ENCODE measurements at regions not wholly inside any gene's neighbourhood (a gene's known extent, or its start where the extent isn't known, plus 50 kb on each side); places are given as distances from the start of the nearest gene placed in this dataset.

- no peak for DNase-seq (ENCODE audit: low read depth)
Measured at GRCh38 chr17:77307479-77308198, 166.9 kb downstream of the SEC14L1 start.

GRCh38 chr17:77308861-77309726, 168.3 kb downstream of the SEC14L1 start:
- peak; percentile 87 for DNase-seq (ENCODE audit: low read depth)

GRCh38 chr17:77310336-77310735, 169.6 kb downstream of the SEC14L1 start:
- no peak for DNase-seq (ENCODE audit: low read depth)

- DNase-seq (ENCODE audit: low read depth), result no peak
Measured at GRCh38 chr17:77311371-77311981, 170.7 kb downstream of the SEC14L1 start.

DNA sequence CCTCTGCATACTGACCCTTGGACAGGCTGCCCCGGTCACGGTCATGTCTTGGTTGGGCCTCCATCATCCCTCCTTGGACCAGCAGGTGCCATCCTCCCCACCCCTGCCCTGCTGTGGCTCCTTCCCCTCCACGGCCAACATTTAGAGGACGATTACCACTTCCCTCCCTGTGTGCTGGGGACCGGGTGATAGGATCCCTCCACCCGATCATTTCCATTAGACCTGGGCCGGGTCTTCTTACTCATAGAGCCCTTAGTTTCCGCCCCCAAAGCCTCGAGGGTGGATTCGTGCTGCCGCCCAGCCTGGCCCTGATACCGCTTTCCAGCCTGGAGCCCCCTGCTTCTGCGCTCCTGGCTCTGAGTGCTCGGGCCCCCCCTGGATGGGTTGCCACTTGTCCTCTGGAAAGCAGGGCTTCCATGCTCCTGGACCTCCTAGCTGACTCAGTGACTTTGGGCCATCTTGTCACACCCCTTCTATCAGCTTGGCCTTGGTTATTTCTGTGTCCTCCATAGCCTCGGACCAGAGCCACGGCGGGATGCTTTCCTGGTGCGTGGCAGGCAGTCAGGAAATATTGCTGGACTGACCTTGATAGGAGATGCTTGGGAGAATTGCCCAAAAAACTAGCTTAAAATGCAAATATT, 171.4 kb downstream of the SEC14L1 start:
- DNase-seq (ENCODE audit: low read depth), result no peak

- DNase-seq (ENCODE audit: low read depth), result peak; percentile 55
Measured at GRCh38 chr17:77312786-77313599, 172.2 kb downstream of the SEC14L1 start.

DNA sequence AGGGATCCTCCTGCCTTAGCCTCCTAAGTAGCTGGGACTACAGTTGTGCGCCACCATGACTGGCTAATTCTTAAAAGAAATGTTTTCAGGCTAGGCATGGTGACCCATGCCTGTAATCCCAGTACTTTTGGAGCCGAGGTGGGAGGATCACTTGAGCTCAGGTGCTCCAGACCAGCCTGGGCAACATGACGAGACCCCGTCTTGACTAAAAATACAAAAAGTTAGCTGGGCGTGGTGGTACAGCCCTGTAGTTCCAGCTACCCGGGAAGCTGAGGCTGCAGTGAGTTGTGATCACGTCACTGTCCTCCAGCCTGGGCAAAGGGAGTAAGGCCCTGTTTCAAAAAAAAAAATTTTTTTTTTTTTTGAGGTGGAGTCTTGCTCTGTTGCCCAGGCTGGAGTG, 173.1 kb downstream of the SEC14L1 start:
- no peak for DNase-seq (ENCODE audit: low read depth)

- DNase-seq (ENCODE audit: low read depth), result no peak
Measured at GRCh38 chr17:77314601-77315000, 173.8 kb downstream of the SEC14L1 start.

GRCh38 chr17:77315010-77315409, 174.2 kb downstream of the SEC14L1 start:
- DNase-seq (ENCODE audit: low read depth), result no peak

- DNase-seq (ENCODE audit: low read depth), result no peak
Measured at GRCh38 chr17:77315551-77316190, 174.9 kb downstream of the SEC14L1 start.

DNA sequence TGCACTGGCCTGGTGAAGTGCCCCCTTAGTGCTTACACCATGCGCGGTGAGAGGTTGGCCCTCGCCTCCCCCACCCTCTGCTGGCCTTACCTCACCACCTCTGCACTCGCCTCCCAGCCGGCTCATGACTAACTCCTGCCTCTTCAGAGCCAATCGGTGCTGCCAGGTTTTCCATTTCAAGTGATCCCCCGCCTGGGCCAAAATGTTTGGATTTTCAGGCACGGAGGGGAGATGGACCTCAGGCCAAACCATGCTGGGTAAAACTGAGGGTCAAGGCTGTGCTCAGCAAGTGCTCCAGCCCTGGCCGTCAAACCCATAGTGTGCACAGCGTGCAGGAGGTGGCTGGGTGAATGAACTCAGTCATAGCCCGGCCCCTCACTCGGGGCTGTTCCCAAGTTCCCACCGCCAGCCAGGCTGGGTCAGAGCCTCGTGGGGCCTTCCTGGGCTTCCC, 175.4 kb downstream of the SEC14L1 start:
- peak; percentile 26 for DNase-seq (ENCODE audit: low read depth)

DNA sequence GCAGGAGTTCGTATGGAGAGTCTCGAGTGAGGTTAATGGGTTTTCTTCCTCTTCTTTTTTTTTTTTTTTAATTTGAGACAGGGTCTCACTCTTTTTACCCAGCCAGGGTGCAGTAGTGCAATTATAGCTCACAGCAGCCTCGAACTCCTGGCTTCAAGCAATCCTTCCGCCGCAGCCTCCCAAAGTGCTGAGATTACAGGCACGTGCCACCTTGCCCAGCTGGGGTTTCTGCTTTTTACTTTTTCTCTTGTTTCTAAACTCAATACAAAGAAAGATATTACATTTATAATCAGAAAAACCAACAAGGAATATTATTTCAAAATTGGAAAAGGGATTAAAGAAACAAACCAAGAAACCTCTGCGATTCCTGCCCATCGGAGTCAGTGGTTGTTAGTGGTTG, 175.9 kb downstream of the SEC14L1 start:
- no peak for DNase-seq (ENCODE audit: low read depth)

- no peak for DNase-seq (ENCODE audit: low read depth)
Measured at GRCh38 chr17:77317091-77317750, 176.5 kb downstream of the SEC14L1 start.

DNA sequence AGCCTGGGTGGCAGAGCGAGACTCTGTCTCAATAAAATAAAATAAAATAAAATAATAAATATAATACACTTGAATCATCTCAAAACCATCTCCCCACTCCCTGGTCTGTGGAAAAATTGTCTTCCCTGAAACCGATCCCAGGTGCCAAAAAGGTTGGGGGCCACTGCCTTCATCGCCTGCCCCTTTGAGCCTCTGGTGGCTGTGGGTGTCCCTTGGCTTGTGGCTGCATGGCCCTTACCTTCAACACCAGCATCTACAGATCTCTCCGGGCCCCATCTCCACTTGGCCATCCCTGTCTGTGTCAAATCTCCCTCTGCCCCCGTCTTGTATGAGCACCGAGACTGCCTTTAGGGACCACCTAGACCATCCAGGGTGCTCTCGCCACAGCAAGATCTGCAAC, 177.3 kb downstream of the SEC14L1 start:
- no peak for DNase-seq (ENCODE audit: low read depth)

DNA sequence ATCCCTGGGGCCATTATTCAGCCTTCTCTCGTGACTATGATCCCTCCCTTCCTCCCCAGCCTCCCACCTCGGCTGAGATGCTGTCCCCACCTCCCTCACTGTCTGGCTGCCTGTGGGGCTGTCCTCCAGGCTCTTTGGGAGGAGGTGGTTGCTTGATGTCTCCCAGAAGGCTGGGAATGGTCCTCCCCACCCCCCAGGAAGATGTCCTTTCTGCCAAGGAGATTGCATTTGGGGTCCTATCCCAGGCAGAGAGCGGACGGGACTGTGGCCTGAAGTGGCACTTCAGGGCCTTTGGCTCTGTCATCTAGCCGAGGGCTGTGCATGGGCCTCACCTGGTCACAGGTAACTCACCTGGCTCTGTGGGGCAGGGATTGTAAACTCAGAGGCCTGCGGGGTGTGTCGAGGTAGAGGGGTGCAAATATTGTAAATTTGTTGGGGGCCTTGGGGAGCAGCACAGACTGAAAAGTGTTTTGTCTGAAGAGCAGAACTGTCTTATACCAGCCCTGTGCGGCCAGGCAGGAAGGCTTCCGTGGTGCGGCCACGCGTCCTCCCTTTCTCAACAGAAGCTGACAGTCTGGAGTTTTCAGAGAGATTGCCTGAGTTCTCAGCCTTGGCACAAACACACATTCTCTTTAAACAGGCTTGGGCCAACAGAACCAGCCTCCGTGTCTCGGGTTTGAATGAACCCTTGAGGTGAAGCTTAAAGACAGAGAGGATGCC, 177.9 kb downstream of the SEC14L1 start:
- DNase-seq (ENCODE audit: low read depth), result peak; percentile 18

- peak; percentile 81 for DNase-seq (ENCODE audit: low read depth)
Measured at GRCh38 chr17:77319211-77320043, 178.7 kb downstream of the SEC14L1 start.

DNA sequence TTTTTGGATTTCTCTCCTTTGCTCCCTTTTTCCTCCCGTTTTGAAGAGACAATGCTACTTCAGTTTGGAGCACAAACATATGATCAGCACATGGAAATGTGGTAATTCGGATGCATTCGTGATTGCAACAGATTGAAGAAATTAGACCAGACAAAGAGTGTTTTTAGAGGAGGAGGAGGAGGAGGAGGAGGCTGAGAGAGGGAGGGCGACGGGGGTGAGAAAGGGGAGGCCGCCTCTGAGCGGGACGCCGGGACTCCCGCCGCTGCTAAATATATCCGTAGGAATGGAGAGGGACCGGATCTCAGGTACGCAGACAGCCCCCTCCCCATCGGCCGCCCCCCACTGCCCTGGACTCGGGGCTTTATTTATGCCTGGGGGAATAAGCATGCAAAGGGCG, 179.3 kb downstream of the SEC14L1 start:
- DNase-seq (ENCODE audit: low read depth), result peak; percentile 69

GRCh38 chr17:77320485-77321256, 179.9 kb downstream of the SEC14L1 start:
- DNase-seq (ENCODE audit: low read depth), result peak; percentile 64

Measured in GM04504 (cell line).